WI38 (cell line): ENCODE measurements at regions not wholly inside any gene's neighbourhood (a gene's known extent, or its start where the extent isn't known, plus 50 kb on each side); places are given as distances from the start of the nearest gene placed in this dataset.

Experiments used
- H3K4me3 ChIP-seq: 2 replicates; pipeline ENCODE4 v1.5.1; 2011; ENCODE audit warnings: low read depth, mild to moderate bottlenecking, control low read depth, low read length
- CTCF ChIP-seq: IDR thresholded peaks from 2 replicates; pipeline ENCODE4 v1.5.1; 2012; ENCODE audit warnings: low read depth, mild to moderate bottlenecking, control low read depth, low read length

GRCh38 chr1:58000116-58000515 is 546.4 kb downstream of the OMA1 start:
- H3K4me3 ChIP-seq = no peak overlapping the region
- no peak for TF ChIP-seq CTCF

GRCh38 chr1:57996400-57996799 is 550.1 kb downstream of the OMA1 start:
- no peak for TF ChIP-seq CTCF

GRCh38 chr1:57991289-57991688 is 555.2 kb downstream of the OMA1 start:
- TF ChIP-seq CTCF = no peak
- no peak overlapping the region for H3K4me3 ChIP-seq

More at GRCh38 chr1:57996400-57996799, 550.1 kb downstream of the OMA1 start:
- no peak overlapping the region for H3K4me3 ChIP-seq

GRCh38 chr1:57989877-57990276 is 556.6 kb downstream of the OMA1 start:
- TF ChIP-seq CTCF = no peak
- H3K4me3 ChIP-seq = no peak overlapping the region

GRCh38 chr1:57987523-57987922 is 559.0 kb downstream of the OMA1 start:
- TF ChIP-seq CTCF = no peak
- no peak overlapping the region for H3K4me3 ChIP-seq

- no peak overlapping the region for H3K4me3 ChIP-seq
- TF ChIP-seq CTCF = no peak
Observed at GRCh38 chr1:57986432-57986831, 560.1 kb downstream of the OMA1 start.

- no peak overlapping the region for H3K4me3 ChIP-seq
- no peak for TF ChIP-seq CTCF
Observed at GRCh38 chr1:57984277-57984676, 560.4 kb upstream of the DAB1 start.
